Endothelial cell of umbilical vein (primary cell): ENCODE measurements at regions not wholly inside any gene's neighbourhood (a gene's known extent, or its start where the extent isn't known, plus 50 kb on each side); places are given as distances from the start of the nearest gene placed in this dataset.

Experiments used
- EZH2 ChIP-seq: IDR thresholded peaks from 2 replicates; pipeline ENCODE4 v1.6.1; 2012; ENCODE audit warnings: borderline replicate concordance, low read depth, mild to moderate bottlenecking, moderate library complexity, low read length, inconsistent platforms; ENCODE audit not compliant: severe bottlenecking
- FOS ChIP-seq: IDR thresholded peaks from 2 replicates; pipeline ENCODE4 v1.6.1; 2011; ENCODE audit warnings: mild to moderate bottlenecking, low read length, moderate library complexity, borderline replicate concordance; ENCODE audit not compliant: insufficient read depth
- JUN ChIP-seq: IDR thresholded peaks from 2 replicates; pipeline ENCODE4 v1.6.1; 2011; ENCODE audit warnings: borderline replicate concordance, low read depth; ENCODE audit not compliant: insufficient read length, insufficient read depth
- MYC ChIP-seq: IDR thresholded peaks from one replicate; pipeline ENCODE4 v1.6.1; 2011; ENCODE audit warnings: mild to moderate bottlenecking, low read depth, low read length
- POLR2A ChIP-seq: IDR thresholded peaks from 2 replicates; pipeline ENCODE4 v1.6.1; 2012; ENCODE audit warnings: low read depth, mild to moderate bottlenecking, control low read depth, low read length
- POLR2AphosphoS5 ChIP-seq: IDR thresholded peaks from 2 replicates; pipeline ENCODE4 v1.6.1; 2012; ENCODE audit warnings: low read depth, mild to moderate bottlenecking, control low read depth, low read length, moderate library complexity; ENCODE audit not compliant: insufficient read depth
- TF ChIP-seq, protein P1 (sequence below), 2 donors: IDR thresholded peaks; 1 replicate in 1 of 2; 2 replicates in 1 of 2; pipeline ENCODE4 v1.5.1; 2011; ENCODE audit warnings: low read length in 2 of 2, mild to moderate bottlenecking in 2 of 2, moderate library complexity in 2 of 2, control low read depth in 1 of 2, inconsistent platforms in 1 of 2, low read depth in 1 of 2; ENCODE audit not compliant: insufficient read depth in 1 of 2; ENCODE audit errors: extremely low read depth in 1 of 2

DNA sequence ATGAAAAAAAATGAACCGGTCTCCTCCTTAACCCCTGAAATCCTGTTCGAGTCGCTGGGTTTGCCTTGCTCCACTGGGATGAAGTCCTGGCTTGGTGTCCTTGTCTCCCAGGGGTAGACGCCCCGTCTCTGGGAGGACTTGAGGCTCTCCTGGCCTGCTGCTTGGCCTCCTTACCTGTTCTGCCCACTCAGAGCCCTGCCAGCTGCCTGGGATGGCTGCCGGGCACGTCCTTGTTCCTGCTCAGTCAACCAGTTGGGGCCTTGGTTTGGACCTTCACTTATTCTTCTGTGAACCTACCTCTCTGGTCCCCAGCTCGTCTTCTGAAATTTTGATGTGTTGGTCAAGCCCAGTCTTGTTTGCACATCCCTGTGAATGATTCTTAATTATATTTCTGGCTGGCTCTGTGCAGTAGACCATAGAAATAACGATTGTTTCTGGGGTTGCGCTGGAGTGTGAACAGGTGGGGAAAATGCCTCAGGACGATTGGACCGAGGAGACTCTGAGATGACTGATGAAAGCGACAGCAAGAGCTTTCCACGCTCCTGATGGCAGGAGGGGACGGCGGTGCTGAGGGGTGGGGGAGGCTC, 126.5 kb upstream of the ESR1 start:
- TF ChIP-seq, protein P1, sequence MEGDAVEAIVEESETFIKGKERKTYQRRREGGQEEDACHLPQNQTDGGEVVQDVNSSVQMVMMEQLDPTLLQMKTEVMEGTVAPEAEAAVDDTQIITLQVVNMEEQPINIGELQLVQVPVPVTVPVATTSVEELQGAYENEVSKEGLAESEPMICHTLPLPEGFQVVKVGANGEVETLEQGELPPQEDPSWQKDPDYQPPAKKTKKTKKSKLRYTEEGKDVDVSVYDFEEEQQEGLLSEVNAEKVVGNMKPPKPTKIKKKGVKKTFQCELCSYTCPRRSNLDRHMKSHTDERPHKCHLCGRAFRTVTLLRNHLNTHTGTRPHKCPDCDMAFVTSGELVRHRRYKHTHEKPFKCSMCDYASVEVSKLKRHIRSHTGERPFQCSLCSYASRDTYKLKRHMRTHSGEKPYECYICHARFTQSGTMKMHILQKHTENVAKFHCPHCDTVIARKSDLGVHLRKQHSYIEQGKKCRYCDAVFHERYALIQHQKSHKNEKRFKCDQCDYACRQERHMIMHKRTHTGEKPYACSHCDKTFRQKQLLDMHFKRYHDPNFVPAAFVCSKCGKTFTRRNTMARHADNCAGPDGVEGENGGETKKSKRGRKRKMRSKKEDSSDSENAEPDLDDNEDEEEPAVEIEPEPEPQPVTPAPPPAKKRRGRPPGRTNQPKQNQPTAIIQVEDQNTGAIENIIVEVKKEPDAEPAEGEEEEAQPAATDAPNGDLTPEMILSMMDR (IDR thresholded peaks at IDR 0.05; ENCODE audit: extremely low read depth in 1 of 2, insufficient read depth in 1 of 2, low read depth in 1 of 2, low read length in 2 of 2): no peak
- TF ChIP-seq EZH2: no peak
- no peak for TF ChIP-seq POLR2A
- TF ChIP-seq JUN: no peak
- TF ChIP-seq POLR2AphosphoS5: no peak
- TF ChIP-seq FOS: no peak
- no peak for TF ChIP-seq MYC
